PC-3 (cell line): ENCODE measurements at regions not wholly inside any gene's neighbourhood (a gene's known extent, or its start where the extent isn't known, plus 50 kb on each side); places are given as distances from the start of the nearest gene placed in this dataset.

Experiments used
- ATAC-seq: fragments of 200-7000 bp; cut with Tn5 transposase; 2 replicates; pipeline ENCODE4 v1.9.1; 2020; ENCODE audit warnings: mild to moderate bottlenecking, moderate library complexity
- BruUV-seq: library from RNA; stranded (reverse); fragments of 400-500 nt; replicated peaks from 2 replicates; lab custom pipeline; 2021; lab: Mats Ljungman, UMichigan
- CTCF ChIA-PET: fragments of 300-600 bp; sonication (Branson Sonifier 250); formaldehyde crosslinking; loops from one replicate; lab custom pipeline; 2022; ENCODE audit warnings: antibody characterized with exemption; lab: Charles Lee
- POLR2A ChIA-PET: fragments of 300-600 bp; sonication (Branson Sonifier 250); formaldehyde crosslinking; loops from one replicate; lab custom pipeline; 2022; ENCODE audit warnings: antibody characterized with exemption; ENCODE audit not compliant: unreplicated experiment; lab: Charles Lee
- DNase-seq: peaks from one replicate; pipeline ENCODE4 v3.0.0-alpha.2; 2015
- H2AFZ ChIP-seq: fragments of 300-600 bp; sonication (generic); 2 replicates; pipeline ENCODE4 v1.6.0; 2016; ENCODE audit warnings: antibody characterized with exemption, low read length
- H3F3A ChIP-seq: fragments of 300-600 bp; sonication (generic); one replicate; pipeline ENCODE4 v1.6.0; 2017; ENCODE audit warnings: antibody characterized with exemption, low read length, control low read depth, mild to moderate bottlenecking; ENCODE audit not compliant: unreplicated experiment
- H3K27ac ChIP-seq: fragments of 300-600 bp; sonication (generic); 2 replicates; pipeline ENCODE4 v1.5.1; 2016; ENCODE audit warnings: mild to moderate bottlenecking, low read length
- H3K27me3 ChIP-seq: fragments of 300-600 bp; sonication (generic); 2 replicates; pipeline ENCODE4 v1.6.1; 2016; ENCODE audit warnings: low read length, mixed read lengths
- H3K36me3 ChIP-seq: fragments of 300-600 bp; sonication (generic); 2 replicates; pipeline ENCODE4 v1.6.1; 2016; ENCODE audit warnings: low read depth, mixed run types, low read length, mixed read lengths
- H3K4me1 ChIP-seq: fragments of 300-600 bp; sonication (generic); 2 replicates; pipeline ENCODE4 v1.5.1; 2016; ENCODE audit warnings: low read length; ENCODE audit not compliant: insufficient read depth
- H3K4me2 ChIP-seq: fragments of 300-600 bp; sonication (generic); 2 replicates; pipeline ENCODE4 v1.6.0; 2016; ENCODE audit warnings: low read length
- H3K4me3 ChIP-seq: fragments of 300-600 bp; sonication (generic); 2 replicates; pipeline ENCODE4 v1.5.1; 2016; ENCODE audit warnings: mild to moderate bottlenecking, low read length, mixed read lengths
- H3K79me2 ChIP-seq: fragments of 300-600 bp; sonication (generic); 2 replicates; pipeline ENCODE4 v1.6.1; 2017; ENCODE audit warnings: low read length, mixed read lengths
- H3K9ac ChIP-seq: fragments of 300-600 bp; sonication (generic); 2 replicates; pipeline ENCODE4 v1.6.0; 2016; ENCODE audit warnings: mild to moderate bottlenecking, low read length
- H3K9me2 ChIP-seq: fragments of 300-600 bp; sonication (generic); replicated peaks from 2 replicates; pipeline ENCODE4 v1.6.1; 2016; ENCODE audit warnings: mixed run types, low read length, mixed read lengths
- H3K9me3 ChIP-seq: fragments of 300-600 bp; sonication (generic); 2 replicates; pipeline ENCODE4 v1.6.1; 2016; ENCODE audit warnings: low read length, mixed read lengths
- H4K20me1 ChIP-seq: fragments of 300-600 bp; sonication (generic); 2 replicates; pipeline ENCODE4 v1.6.1; 2016; ENCODE audit warnings: low read length, mixed read lengths
- EZH2 ChIP-seq: fragments of 300-600 bp; sonication (generic); IDR thresholded peaks from one replicate; pipeline ENCODE4 v1.6.1; 2017; ENCODE audit warnings: antibody characterized with exemption, mild to moderate bottlenecking, low read length; ENCODE audit not compliant: unreplicated experiment
- EZH2phosphoT487 ChIP-seq: fragments of 300-600 bp; sonication (generic); IDR thresholded peaks from 2 replicates; pipeline ENCODE4 v1.6.1; 2018; ENCODE audit warnings: mild to moderate bottlenecking, antibody characterized with exemption, low read length, borderline replicate concordance
- intact Hi-C: fragments of 100-400 bp; cut with micrococcal nuclease; formaldehyde crosslinking; loops from 2 replicates; pipeline ENCODE4 v1.9.0; 2023
- TF ChIP-seq, protein P1 (sequence below): fragments of 300-600 bp; sonication (generic); conservative IDR thresholded peaks from 2 replicates; pipeline ENCODE4 v1.5.1; 2017; ENCODE audit warnings: antibody characterized with exemption, low read depth, mild to moderate bottlenecking, low read length

DNA sequence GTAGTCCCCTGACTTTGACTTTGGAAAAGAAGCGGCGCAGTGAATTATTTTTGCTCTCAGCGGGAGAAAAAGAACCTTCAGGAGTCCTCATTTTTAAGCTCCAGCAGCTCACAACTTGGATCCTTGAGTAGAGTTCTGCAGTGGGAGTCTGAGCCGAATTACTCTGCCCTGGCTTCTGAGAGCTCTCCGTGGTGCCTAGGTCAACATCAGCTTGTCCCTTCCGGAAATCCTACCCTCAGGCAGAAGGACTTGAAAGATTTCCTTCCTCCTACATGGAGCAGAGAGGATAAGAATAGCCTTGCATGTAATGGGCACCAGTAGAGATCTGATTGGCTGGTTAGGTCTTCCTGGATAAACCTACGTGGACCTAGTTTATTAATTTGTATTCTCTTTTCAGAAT lies 549.7 kb upstream of the TENM3 start:
- BruUV-seq: no TSS peak
- no peak for TF ChIP-seq EZH2phosphoT487
- TF ChIP-seq EZH2: no peak
- TF ChIP-seq, protein P1, sequence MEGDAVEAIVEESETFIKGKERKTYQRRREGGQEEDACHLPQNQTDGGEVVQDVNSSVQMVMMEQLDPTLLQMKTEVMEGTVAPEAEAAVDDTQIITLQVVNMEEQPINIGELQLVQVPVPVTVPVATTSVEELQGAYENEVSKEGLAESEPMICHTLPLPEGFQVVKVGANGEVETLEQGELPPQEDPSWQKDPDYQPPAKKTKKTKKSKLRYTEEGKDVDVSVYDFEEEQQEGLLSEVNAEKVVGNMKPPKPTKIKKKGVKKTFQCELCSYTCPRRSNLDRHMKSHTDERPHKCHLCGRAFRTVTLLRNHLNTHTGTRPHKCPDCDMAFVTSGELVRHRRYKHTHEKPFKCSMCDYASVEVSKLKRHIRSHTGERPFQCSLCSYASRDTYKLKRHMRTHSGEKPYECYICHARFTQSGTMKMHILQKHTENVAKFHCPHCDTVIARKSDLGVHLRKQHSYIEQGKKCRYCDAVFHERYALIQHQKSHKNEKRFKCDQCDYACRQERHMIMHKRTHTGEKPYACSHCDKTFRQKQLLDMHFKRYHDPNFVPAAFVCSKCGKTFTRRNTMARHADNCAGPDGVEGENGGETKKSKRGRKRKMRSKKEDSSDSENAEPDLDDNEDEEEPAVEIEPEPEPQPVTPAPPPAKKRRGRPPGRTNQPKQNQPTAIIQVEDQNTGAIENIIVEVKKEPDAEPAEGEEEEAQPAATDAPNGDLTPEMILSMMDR: no peak
- H3K27me3 ChIP-seq: no peaks in the 10 kb centered on the region
- ATAC-seq: no peak
- H2AFZ ChIP-seq: no peak overlapping the region
- no peaks in the 10 kb centered on the region for H3K9me2 ChIP-seq
- H3K9me3 ChIP-seq: no peaks in the 10 kb centered on the region
- intact Hi-C loops: no loop called here
- no peaks in the 10 kb centered on the region for H3F3A ChIP-seq
- CTCF ChIA-PET: no interaction called here
- H3K27ac ChIP-seq: no peak overlapping the region
- H3K4me1 ChIP-seq: no peaks in the 10 kb centered on the region
- no peak overlapping the region for H3K9ac ChIP-seq
- POLR2A ChIA-PET: no interaction called here
- H4K20me1 ChIP-seq: no peaks in the 10 kb centered on the region
- H3K36me3 ChIP-seq: no peaks in the 10 kb centered on the region
- H3K4me3 ChIP-seq: no peak overlapping the region
- DNase-seq: no peak
- no peaks in the 10 kb centered on the region for H3K79me2 ChIP-seq
- H3K4me2 ChIP-seq: no peak overlapping the region

DNA sequence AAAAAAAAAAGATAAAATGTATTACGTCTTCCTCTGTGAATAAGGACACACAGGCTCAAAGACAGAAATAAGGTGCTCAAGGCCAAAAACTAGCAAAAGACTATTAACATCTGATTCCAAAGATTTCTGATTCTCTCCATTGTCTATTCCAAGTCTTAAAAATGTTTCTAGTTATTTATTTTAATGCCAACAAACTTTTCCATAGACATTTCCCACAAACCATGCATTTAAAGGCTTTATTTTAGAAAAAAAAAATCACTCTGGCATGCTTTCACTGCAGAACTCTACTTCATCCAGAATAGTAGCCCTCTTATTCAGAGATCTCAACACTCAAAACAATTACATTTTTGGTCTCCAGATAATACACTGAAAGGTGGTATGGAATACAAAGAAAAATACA lies 545.0 kb upstream of the TENM3 start:
- H3K79me2 ChIP-seq: no peaks in the 10 kb centered on the region
- ChIA-PET POLR2A (no interaction called here), CTCF (no interaction called here)

GRCh38 chr4:181701214-181701613 lies 542.0 kb upstream of the TENM3 start:
- intact Hi-C loops: no loop called here
- Histone ChIP-seq H2AFZ (no peak overlapping the region), H3K36me3 (no peaks in the 10 kb centered on the region), H3K9me3 (no peaks in the 10 kb centered on the region), H3K27ac (no peak overlapping the region), H3F3A (no peaks in the 10 kb centered on the region), H4K20me1 (no peaks in the 10 kb centered on the region), H3K9ac (no peak overlapping the region), H3K4me3 (no peak overlapping the region), H3K4me2 (no peak overlapping the region), H3K27me3 (no peaks in the 10 kb centered on the region), H3K4me1 (no peaks in the 10 kb centered on the region), H3K79me2 (no peaks in the 10 kb centered on the region), H3K9me2 (no peaks in the 10 kb centered on the region)
- POLR2A ChIA-PET: no interaction called here
- BruUV-seq: no TSS peak
- no peak for DNase-seq
- TF ChIP-seq, protein P1: no peak
- TF ChIP-seq EZH2 (no peak), EZH2phosphoT487 (no peak)
- CTCF ChIA-PET: no interaction called here
- ATAC-seq: no peak

More for the DNA sequence above, 545.0 kb upstream of the TENM3 start:
- H3K4me2 ChIP-seq: no peak overlapping the region
- no peaks in the 10 kb centered on the region for H4K20me1 ChIP-seq
- H3K4me3 ChIP-seq: no peak overlapping the region
- TF ChIP-seq EZH2: no peak
- no peak for TF ChIP-seq EZH2phosphoT487
- TF ChIP-seq, protein P1: no peak
- H3K27ac ChIP-seq: no peak overlapping the region
- no peaks in the 10 kb centered on the region for H3F3A ChIP-seq
- intact Hi-C loops: no loop called here
- no TSS peak for BruUV-seq
- no peaks in the 10 kb centered on the region for H3K4me1 ChIP-seq
- no peak for ATAC-seq
- no peak overlapping the region for H3K9ac ChIP-seq
- H3K27me3 ChIP-seq: no peaks in the 10 kb centered on the region
- no peaks in the 10 kb centered on the region for H3K9me3 ChIP-seq
- no peak overlapping the region for H2AFZ ChIP-seq
- DNase-seq: no peak
- H3K9me2 ChIP-seq: no peaks in the 10 kb centered on the region
- H3K36me3 ChIP-seq: no peaks in the 10 kb centered on the region
